IMR-90 (cell line): ENCODE measurements at regions not wholly inside any gene's neighbourhood (a gene's known extent, or its start where the extent isn't known, plus 50 kb on each side); places are given as distances from the start of the nearest gene placed in this dataset.

ENCODE experiments used
- ATAC-seq: fragments of 200-7000 bp; cut with Tn5 transposase; 2 replicates; pipeline ENCODE4 v1.9.1; 2020; ENCODE audit warnings: low read depth, mild to moderate bottlenecking, moderate library complexity
- BruUV-seq: library from RNA; stranded (reverse); fragments of 400-500 nt; replicated peaks from 2 replicates; lab custom pipeline; 2021; lab: Mats Ljungman, UMichigan
- CTCF ChIA-PET: fragments of 300-600 bp; formaldehyde crosslinking; extraction: SDS; loops from one replicate; lab custom pipeline; 2021; ENCODE audit warnings: antibody characterized with exemption; lab: Yijun Ruan, JAX
- POLR2A ChIA-PET: fragments of 300-600 bp; sonication (Branson Sonifier 250); formaldehyde crosslinking; loops from one replicate; lab custom pipeline; 2022; ENCODE audit warnings: antibody characterized with exemption; ENCODE audit not compliant: unreplicated experiment; lab: Charles Lee
- DNase-seq: peaks from one replicate; pipeline ENCODE4 v3.0.0; 2013
- H2AFZ ChIP-seq: replicated peaks from 2 replicates; pipeline ENCODE3; 2013; ENCODE audit warnings: low read length, mild to moderate bottlenecking; ENCODE audit not compliant: poor library complexity
- H2AK5ac ChIP-seq: 2 replicates; pipeline ENCODE4 v1.6.1; 2013; ENCODE audit warnings: low read depth, low read length, inconsistent platforms
- H2AK9ac ChIP-seq: replicated peaks from 2 replicates; pipeline ENCODE3; 2013; ENCODE audit warnings: mild to moderate bottlenecking, low read depth, low read length, moderate library complexity; ENCODE audit not compliant: poor library complexity
- H2BK120ac ChIP-seq: 2 replicates; pipeline ENCODE4 v1.6.1; 2013; ENCODE audit warnings: low read depth, low read length, inconsistent platforms
- H2BK15ac ChIP-seq: 3 replicates; pipeline ENCODE4 v1.6.1; 2013; ENCODE audit warnings: low read depth, low read length, inconsistent platforms
- H2BK20ac ChIP-seq: 2 replicates; pipeline ENCODE4 v1.6.1; 2013; ENCODE audit warnings: low read depth, mild to moderate bottlenecking, inconsistent platforms, low read length, moderate library complexity
- H2BK5ac ChIP-seq: 2 replicates; pipeline ENCODE4 v1.6.1; 2013; ENCODE audit warnings: mild to moderate bottlenecking, low read depth, low read length, inconsistent platforms; ENCODE audit not compliant: poor library complexity, severe bottlenecking
- H3K14ac ChIP-seq: replicated peaks from 2 replicates; pipeline ENCODE4 v1.6.1; 2013; ENCODE audit warnings: low read depth, low read length, inconsistent platforms
- H3K18ac ChIP-seq: 2 replicates; pipeline ENCODE4 v1.6.1; 2013; ENCODE audit warnings: low read depth, low read length, control low read depth
- H3K23ac ChIP-seq: 2 replicates; pipeline ENCODE4 v1.6.1; 2013; ENCODE audit warnings: low read depth, low read length, inconsistent platforms
- H3K27ac ChIP-seq: 2 replicates; pipeline ENCODE4 v1.5.1; 2013; ENCODE audit warnings: mild to moderate bottlenecking, control low read depth, low read length; ENCODE audit not compliant: insufficient read depth
- H3K27me3 ChIP-seq: 2 replicates; pipeline ENCODE4 v1.6.1; 2013; ENCODE audit warnings: low read length; ENCODE audit not compliant: control insufficient read depth, insufficient read depth
- H3K36me3 ChIP-seq: 2 replicates; pipeline ENCODE4 v1.6.1; 2013; ENCODE audit warnings: low read length, mixed read lengths; ENCODE audit not compliant: control insufficient read depth, insufficient read depth
- H3K4ac ChIP-seq: 2 replicates; pipeline ENCODE4 v1.6.1; 2013; ENCODE audit warnings: low read depth, low read length, inconsistent platforms
- H3K4me1 ChIP-seq: 2 replicates; pipeline ENCODE4 v1.6.1; 2013; ENCODE audit warnings: low read length, mixed read lengths; ENCODE audit not compliant: control insufficient read depth, insufficient read depth
- H3K4me2 ChIP-seq: 2 replicates; pipeline ENCODE4 v1.6.1; 2013; ENCODE audit warnings: low read depth, mild to moderate bottlenecking, control low read depth, low read length, moderate library complexity
- H3K4me3 ChIP-seq: 2 replicates; pipeline ENCODE4 v1.5.1; 2013; ENCODE audit warnings: low read depth, mild to moderate bottlenecking, control low read depth, low read length, moderate library complexity; ENCODE audit not compliant: insufficient read depth
- H3K56ac ChIP-seq: 2 replicates; pipeline ENCODE4 v1.6.1; 2013; ENCODE audit warnings: low read length, inconsistent platforms; ENCODE audit not compliant: insufficient read depth; ENCODE audit errors: extremely low read depth
- H3K79me1 ChIP-seq, 2 experiments: 2 replicates each; pipeline ENCODE4 v1.6.1; 2013; ENCODE audit warnings: low read length in 2 of 2, inconsistent platforms in 1 of 2, low read depth in 1 of 2
- H3K9ac ChIP-seq: 2 replicates; pipeline ENCODE4 v1.6.1; 2013; ENCODE audit warnings: low read depth, low read length, control low read depth
- H3K9me1 ChIP-seq: 2 replicates; pipeline ENCODE4 v1.6.1; 2013; ENCODE audit warnings: low read length, inconsistent platforms; ENCODE audit not compliant: insufficient read depth
- H3K9me3 ChIP-seq: 2 replicates; pipeline ENCODE4 v1.6.1; 2013; ENCODE audit warnings: low read length; ENCODE audit not compliant: control insufficient read depth, insufficient read depth
- H4K20me1 ChIP-seq: 2 replicates; pipeline ENCODE4 v1.6.1; 2013; ENCODE audit warnings: low read length, inconsistent platforms; ENCODE audit not compliant: insufficient read depth
- H4K5ac ChIP-seq: 2 replicates; pipeline ENCODE4 v1.6.1; 2013; ENCODE audit warnings: mild to moderate bottlenecking, low read depth, low read length, control low read depth
- H4K8ac ChIP-seq, 2 experiments: 2 replicates each; pipeline ENCODE4 v1.6.1; 2013; ENCODE audit warnings: low read depth in 2 of 2, low read length in 2 of 2, control low read depth in 1 of 2, inconsistent platforms in 1 of 2
- H4K91ac ChIP-seq: 2 replicates; pipeline ENCODE4 v1.6.1; 2013; ENCODE audit warnings: low read depth, low read length, inconsistent platforms; ENCODE audit not compliant: insufficient read depth
- CHD1 ChIP-seq: IDR thresholded peaks from 2 replicates; pipeline ENCODE4 v1.6.1; 2012; ENCODE audit warnings: low read depth, low read length, improper control_type of control experiment
- MAFK ChIP-seq: IDR thresholded peaks from 2 replicates; pipeline ENCODE4 v1.6.1; 2012; ENCODE audit warnings: low read depth, low read length, improper control_type of control experiment
- NFE2L2 ChIP-seq: fragments of 150-350 bp; IDR thresholded peaks from 2 replicates; pipeline ENCODE4 v1.6.1; 2016; ENCODE audit warnings: low read depth, mild to moderate bottlenecking, low read length
- POLR2A ChIP-seq: IDR thresholded peaks from 2 replicates; pipeline ENCODE4 v1.6.1; 2012; ENCODE audit warnings: mild to moderate bottlenecking, low read depth, low read length
- RAD21 ChIP-seq: IDR thresholded peaks from 2 replicates; pipeline ENCODE4 v1.6.1; 2012; ENCODE audit warnings: low read length, improper control_type of control experiment
- RCOR1 ChIP-seq: IDR thresholded peaks from 2 replicates; pipeline ENCODE4 v1.6.1; 2012; ENCODE audit warnings: mild to moderate bottlenecking, low read length, improper control_type of control experiment; ENCODE audit not compliant: insufficient replicate concordance
- RFX5 ChIP-seq: IDR thresholded peaks from 2 replicates; pipeline ENCODE4 v1.8.0; 2012; ENCODE audit warnings: low read depth, mild to moderate bottlenecking, low read length, moderate library complexity
- dilution Hi-C: fragments of 300-500 bp; cut with HindIII; formaldehyde crosslinking; loops from one replicate; pipeline ENCODE4 v1.14.3; 2018; ENCODE audit warnings: low sequenced_read_pairs; ENCODE audit not compliant: unreplicated experiment
- in situ Hi-C: fragments of 300-500 bp; cut with MboI; formaldehyde crosslinking; loops from 3 replicates; pipeline ENCODE4 v1.14.3; 2019; ENCODE audit warnings: low sequenced_read_pairs, inconsistent platforms, mixed read lengths
- intact Hi-C: fragments of 100-400 bp; cut with micrococcal nuclease; formaldehyde crosslinking; loops from 2 replicates; pipeline ENCODE4 v1.10.0; 2022

DNA sequence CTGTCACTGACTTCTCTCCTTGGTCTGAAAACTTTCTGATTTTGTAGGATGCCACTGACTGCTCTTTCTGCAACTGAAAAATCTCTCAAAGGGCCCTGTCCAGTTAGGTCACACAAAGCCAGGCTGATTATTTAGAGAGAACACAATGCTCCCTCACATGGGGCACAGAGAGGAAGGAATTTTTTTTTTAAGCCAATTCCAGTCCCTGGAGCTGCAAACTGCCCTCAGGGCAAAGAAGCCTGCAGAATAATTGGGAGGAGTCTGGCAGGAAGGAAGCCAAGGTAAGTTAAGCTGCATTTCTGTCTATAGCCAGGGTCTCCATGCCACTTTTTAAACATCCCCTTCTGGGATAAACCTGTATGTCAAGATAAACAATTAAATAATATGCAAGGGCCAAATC lies 305.5 kb downstream of the ZSWIM6 start:
- H3K4me1 ChIP-seq, result no peaks in the 10 kb centered on the region
- no peak overlapping the region for H2AK5ac ChIP-seq
- H4K5ac ChIP-seq, result no peak overlapping the region
- H3K36me3 ChIP-seq, result no peaks in the 10 kb centered on the region
- no peak overlapping the region for H3K56ac ChIP-seq
- H3K9ac ChIP-seq, result no peak overlapping the region
- no peak overlapping the region for H2BK120ac ChIP-seq
- peaks cover 26% of the 10 kb centered on the region for H3K27me3 ChIP-seq
- no peak overlapping the region for H4K91ac ChIP-seq
- no peak overlapping the region for H2BK5ac ChIP-seq
- no peak overlapping the region for H3K18ac ChIP-seq
- no peak overlapping the region for H3K4me3 ChIP-seq
- TF ChIP-seq MAFK, result no peak
- TF ChIP-seq RCOR1, result no peak
- TF ChIP-seq RAD21, result no peak
- no peak for TF ChIP-seq RFX5
- TF ChIP-seq NFE2L2, result no peak
- no peak for TF ChIP-seq POLR2A
- TF ChIP-seq CHD1, result no peak
- intact Hi-C loops (no loop called here), dilution Hi-C loops (no loop called here), in situ Hi-C loops (no loop called here)
- H3K23ac ChIP-seq, result no peak overlapping the region
- no peak overlapping the region for H2BK15ac ChIP-seq
- POLR2A ChIA-PET, result no interaction called here
- H3K14ac ChIP-seq, result no peak overlapping the region
- H3K9me3 ChIP-seq, result no peaks in the 10 kb centered on the region
- H3K4ac ChIP-seq, result no peak overlapping the region
- no peaks in the 10 kb centered on the region for H4K20me1 ChIP-seq
- no peak overlapping the region for H3K27ac ChIP-seq
- ATAC-seq, result no peak
- no peak overlapping the region for H2BK20ac ChIP-seq
- H4K8ac ChIP-seq, result no peak overlapping the region
- CTCF ChIA-PET, result interaction anchor here (0.5 kb wide), 1 partner anchor 237 kb away, joined by 3 read pairs; no protein-coding TSS in a partner anchor
- BruUV-seq, result no TSS peak
- H2AFZ ChIP-seq, result no peak overlapping the region
- no peaks in the 10 kb centered on the region for H3K79me1 ChIP-seq
- no peak overlapping the region for H3K4me2 ChIP-seq
- no peak overlapping the region for H2AK9ac ChIP-seq
- H3K9me1 ChIP-seq, result no peaks in the 10 kb centered on the region
- no peak for DNase-seq
